ENCODE measurements at regions not wholly inside any gene's neighbourhood (a gene's known extent, or its start where the extent isn't known, plus 50 kb on each side); places are given as distances from the start of the nearest gene placed in this dataset.

DNA sequence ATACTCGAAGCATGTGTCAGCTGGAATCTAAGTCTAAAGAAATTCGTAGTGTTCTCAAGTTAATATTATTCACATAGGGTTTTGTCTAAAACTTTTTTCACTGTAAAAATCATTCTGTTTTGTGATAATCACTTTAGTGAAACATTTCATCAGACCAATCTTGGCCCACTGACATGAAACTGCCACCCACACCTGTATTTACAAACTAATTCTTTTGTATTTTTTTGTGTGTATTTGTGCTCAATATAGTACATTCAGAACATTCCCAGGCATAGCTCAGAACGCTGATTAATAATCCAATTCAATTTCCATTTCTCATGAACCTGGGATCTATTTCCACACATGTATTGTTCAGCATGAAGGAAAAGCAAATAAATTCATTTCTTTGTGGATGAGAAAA lies 191.7 kb downstream of the RASSF9 start:
- DNase-seq, result no peak

DNA sequence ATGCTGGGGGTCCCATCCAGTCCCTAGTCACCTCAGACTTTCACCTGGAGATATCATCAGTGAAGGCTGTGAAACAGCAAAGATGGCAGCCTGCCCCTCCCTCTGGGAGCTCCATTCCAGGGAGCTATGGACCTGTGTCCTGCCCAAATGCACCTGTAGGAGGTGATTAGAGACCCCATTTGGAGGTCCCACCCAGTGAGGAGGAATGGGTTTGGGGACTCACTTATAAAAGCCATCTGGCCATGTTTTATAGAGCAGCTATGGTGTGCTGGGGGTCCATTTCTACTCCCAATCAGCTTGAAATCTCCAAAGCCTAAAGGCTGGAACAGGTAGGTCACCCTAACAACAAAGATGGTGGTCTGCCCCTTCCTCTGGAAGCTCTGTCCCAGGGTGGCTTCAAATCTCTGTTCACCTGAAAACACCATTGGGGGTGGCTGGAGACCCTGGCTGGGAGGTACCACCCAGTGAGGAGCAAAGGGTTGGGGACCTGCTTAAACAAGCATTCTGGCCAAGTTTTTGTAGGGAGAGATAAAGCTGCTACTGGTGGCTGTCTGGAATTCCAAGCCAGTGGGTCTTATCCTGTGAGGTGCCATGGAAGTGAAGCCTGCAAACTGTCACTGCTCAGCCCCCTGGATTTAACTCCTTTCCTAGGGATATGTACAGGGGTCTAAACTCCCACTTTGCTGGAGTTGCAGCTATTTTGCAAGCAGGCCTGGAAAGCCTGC lies 182.3 kb downstream of the RASSF9 start:
- no peak for DNase-seq

DNA sequence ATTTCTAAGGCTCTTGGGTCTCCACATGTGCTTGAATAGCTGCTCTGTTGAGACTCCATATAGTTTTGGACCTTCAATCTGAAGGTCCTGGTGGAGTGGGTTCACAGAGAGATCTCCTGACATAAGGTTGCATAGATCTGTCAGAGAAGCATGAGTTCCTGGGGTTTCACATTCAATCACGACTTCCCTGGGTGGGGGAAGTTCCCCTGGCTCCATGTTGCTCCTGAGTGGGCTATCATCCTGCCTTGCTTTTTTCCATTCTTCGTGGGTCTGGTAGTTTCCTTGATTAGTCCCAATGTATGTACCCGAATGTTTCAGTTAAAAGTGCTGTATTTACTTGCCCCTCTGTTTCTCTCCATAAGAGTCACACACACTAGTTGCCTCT lies 181.8 kb downstream of the RASSF9 start:
- no peak for DNase-seq

DNA sequence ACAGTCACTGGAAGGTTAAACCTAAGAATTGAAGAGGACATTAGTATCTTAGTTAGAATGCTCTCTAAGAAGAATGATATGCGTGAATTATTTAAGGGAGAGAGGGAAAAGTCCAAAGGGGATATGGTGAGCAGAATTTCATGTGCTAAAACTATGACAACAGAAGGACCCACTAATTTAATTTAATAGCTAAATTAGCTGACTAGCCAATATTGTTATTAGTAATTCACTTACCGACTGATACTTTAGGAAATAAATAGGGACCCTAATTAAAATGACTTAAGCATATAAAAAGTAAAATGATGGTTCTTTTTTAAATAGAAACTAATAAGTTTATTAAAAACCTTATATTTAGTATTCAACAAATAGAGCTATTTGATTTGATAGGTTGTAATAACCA lies 179.6 kb downstream of the RASSF9 start:
- DNase-seq, result no peak

DNA sequence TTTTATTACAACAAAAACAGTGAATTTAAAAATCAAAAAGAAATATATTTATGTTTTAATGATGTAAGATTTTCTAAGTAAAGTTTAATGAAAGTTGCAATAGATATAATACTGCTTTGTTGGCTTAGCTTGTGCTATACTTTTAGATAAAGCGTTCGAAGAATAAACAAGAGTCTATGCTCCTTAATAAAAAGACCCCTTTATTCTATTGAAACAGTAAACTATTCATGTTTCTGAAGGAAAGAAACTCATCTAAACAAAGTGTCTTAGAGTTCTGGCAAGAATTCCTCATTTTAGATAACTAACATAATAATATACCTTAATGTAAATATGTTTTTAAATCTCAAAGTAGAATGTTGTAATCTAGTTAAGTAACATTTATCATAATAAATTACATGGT lies 179.0 kb downstream of the RASSF9 start:
- no peak for DNase-seq

DNA sequence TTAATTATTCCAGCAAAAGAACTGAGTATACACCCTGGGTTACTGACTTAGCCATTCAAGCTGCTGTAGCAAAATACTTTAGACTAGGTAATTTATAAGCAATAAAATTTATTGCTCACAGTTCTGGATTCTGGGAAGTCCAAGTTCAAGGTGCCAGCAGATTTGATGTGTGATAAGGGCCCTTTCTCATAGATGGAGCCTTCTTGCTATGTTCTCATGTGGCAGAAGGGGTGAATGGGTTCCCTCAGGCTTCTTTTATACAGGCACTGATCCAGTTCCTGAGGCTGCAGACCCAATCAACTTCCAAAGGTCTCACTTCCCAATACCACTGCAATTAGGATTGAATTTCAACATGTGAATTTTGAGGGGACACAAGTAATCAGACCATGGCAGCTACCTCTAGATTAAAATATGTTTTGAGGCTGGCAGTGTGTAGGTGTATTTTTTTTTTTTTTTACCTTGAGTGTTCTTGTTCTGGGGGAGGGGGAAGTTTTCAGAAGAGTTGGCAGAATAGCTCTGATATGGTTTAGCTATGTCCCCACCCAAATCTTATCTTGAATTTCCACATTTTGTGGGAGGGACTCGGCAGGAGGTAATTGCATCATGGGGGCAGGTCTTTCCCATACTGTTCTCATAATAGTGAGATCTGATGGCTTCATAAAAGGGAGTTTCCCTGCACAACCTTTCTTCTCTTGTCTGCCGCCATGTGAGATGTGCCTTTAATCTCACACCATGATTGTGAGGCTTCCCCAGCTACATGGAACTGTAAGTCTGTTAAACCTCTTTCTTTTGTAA lies 178.2 kb downstream of the RASSF9 start:
- DNase-seq, result no peak

DNA sequence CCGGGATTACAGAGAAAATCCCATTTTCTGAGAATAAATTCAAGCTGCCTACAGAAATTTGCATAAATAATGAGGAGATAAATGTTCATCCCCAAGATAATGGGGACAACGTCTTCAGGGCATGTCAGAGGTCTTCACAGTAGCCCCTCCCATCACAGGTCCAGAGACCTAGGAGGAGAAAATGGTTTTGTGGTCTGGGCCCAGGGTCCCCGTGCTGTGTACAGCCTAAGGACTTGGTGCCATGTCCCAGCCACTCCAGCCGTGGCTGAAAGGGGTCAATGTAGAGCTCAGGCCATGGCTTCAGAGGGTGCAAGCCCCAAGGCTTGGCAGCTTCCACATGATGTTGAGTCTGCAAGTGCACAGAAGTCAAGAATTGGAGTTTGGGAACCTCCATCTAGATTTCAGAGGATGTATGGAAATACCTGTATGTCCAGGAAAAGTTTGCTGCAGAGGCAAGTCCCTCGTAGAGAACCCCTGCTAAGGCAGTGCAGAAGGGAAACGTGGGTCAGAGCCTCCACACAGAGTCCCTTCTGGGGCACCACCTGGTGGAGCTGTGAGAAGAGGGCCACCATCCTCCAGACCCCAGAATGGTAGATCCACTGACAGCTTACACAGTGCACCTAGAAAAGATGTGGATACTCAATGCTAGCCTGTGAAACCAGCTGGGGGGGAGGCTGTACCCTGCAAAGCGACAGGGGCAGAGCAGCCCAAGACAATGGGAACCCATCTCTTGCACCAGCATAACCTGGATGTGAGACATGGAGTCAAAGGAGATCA lies 176.3 kb downstream of the RASSF9 start:
- no peak for DNase-seq

DNA sequence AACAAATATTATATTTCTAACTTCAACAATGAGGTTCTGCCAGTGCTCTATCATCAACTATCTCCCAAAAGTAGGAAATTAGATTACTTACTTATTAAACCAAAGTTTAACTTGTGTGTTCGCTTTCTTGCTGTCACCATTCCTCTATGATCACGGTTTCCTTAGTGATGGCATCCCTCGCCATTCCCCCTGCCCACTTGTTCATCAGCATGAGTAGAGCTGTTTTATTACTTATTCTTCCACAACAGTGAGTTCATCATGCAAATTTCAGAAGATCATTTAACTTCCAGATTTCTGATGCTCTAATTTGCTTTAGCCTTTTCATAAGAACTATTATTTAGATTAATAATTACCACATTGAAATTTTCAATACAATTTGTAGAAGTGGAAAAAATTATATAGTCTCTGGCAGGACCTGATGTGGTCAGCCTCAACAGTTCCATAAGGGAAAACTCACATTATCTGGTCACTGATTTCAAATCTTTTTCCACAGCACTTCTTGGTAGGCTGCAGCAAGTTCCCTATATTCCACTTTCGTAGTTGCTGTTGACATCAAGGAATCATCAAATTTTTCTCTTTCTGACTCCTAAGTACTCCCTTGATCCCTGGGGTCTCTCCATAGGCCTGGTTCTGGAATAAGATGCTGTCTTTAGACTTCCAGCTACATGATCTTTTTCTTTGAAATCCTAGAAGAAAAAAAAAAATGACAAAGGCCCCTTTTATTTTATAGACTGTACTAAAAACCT lies 174.6 kb downstream of the RASSF9 start:
- no peak for DNase-seq

DNA sequence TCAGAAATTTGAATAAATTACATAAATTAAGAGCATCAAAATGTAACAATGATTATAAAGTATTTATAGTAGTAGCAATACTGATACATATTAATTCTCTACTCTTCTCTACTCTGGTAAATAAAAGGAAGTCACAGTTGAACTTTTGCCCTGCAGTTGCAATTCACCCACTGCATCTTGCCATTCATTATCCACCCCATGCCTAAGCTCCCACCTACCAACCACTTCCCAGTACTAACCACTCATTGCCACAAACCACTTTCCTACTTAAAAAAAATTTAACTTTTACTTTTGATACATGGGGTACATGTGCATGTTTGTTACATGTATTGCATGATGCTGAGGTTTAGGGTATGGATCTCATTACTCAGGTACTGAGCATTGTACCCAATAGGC lies 174.0 kb downstream of the RASSF9 start:
- no peak for DNase-seq

DNA sequence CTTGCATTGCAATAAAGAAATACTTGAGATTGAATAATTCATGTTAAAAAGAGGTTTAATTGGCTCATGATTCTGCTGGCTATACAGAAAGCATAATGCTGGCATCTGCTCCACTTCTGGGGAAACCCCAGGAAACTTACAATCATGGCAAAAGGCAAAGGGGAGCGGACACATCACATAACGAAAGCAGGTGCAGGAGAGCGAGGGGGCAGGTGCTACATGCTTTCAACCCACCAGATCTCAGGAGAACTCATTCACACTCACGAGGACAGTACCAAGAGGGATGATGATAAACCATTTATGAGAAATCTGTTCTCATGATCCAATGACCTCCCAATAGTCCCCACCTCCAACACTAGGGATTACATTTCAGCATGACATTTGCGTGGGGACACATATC lies 172.6 kb downstream of the RASSF9 start:
- DNase-seq, result no peak

DNA sequence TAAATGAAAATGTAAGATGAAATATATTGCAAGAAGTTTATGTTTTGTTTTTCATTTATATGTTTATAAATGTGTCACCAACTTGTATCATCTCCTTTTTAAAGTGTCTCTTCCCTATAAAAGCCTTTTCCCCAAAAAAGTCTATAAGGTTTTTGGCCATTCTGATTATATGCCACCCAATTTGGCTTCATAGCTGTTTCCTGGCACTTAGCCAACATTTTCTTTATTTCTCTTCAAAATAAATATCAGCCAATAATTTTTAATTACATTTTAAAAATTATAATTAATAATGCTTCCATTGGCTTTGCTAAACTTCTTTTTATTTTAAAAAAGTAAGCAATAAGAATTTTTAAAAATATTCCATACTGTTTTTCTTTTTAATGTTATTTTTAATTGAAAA lies 171.8 kb downstream of the RASSF9 start:
- no peak for DNase-seq

DNA sequence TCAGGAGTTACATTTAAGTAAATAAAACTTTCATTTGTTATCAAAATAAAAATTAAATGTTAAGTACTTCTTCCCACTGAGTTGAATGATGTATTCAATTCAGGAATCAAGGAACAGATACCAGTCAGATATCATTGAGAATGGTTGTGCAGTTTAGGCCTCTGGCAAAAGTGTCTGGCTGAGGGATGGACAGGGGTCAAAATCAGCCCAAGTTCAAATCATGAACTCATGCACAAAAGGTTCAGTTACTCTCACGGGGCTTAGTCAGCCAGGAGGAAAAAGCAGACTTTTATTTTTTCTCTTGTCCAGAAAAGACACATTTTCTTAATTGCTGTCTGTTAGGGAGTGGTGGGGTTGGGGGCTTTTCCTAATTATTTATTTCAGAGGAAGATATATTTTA lies 166.3 kb downstream of the RASSF9 start:
- no peak for DNase-seq

DNA sequence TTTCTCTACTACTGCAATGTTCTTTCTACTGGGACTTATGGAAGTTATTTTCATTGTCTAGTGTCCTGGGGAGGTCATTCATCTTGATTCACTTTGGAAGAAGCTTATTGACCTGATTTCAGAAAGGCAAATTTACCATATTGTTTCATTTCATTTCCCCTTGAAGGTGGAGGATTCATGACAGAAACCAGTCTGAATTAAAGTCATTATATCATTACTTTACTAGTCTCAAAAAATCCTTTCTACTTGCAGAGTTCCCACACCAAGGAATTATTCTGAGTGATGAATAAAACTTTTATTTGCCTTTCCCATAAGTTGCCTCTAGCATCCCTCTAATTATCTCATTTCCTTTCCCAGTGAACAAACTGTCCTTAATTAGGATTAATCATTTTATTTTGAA lies 163.8 kb downstream of the RASSF9 start:
- DNase-seq, result no peak

DNA sequence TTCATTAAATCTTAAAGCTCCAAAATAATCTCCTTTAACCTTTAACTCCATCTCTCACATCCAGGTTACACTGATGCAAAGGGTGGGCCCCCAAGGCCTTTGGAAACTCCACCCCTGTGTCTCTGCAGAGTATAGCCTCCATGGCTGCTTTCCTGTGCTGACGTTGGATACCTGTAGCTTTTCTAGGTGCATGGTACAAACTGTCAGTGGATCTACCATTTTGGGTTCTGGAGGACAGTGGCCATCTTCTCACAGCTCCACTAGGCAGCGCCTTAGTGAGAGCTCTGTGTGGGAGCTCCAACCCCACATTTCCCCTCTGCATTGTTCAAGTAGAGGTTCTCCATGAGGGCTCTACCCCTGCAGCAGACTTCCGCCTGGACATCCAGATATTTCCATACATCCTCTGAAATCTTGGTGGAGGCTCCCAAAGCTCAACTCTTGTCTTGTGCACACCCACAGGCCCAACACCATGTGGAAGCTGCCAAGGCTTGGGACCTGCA lies 162.2 kb downstream of the RASSF9 start:
- no peak for DNase-seq

DNA sequence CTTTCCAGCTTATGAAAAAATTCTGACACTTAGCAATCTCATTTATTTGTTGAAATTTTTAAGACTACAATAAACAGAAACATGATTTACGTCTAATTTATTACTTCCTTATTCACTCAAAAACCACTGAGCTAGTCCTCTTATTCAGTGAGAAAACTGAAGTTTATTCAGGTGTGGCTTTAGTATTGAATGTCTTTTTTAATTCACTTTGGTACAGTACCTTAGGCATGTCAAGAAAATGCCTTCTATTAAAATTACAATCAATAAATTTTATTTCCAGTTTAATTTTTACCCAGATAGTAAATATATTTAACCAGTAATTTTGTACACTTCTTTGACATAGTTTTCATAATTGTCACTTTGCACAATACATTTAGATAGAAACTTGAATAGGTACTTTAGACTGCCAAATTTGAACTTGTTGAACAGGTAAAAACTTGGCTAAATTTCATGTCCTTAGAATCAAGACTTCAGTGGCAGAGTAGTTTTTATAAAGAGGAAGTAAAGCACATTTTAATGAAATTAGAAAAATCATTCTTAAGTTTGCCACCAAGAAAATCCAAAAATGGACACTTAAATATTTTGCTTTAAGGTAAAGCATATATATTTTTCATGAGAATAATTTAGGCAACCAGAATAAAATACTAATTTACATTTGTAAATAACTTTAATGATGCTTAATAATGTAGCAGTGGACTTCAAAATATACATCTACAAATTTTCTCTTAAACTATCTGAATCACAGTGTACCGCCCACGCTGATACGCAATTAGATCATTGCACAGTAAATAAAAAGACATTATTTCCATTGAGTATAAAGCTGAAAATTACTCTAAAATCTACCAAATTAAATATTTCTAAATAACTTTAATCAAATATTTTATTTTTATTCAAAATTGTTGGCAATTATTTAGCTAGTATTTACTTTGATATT lies 159.1 kb downstream of the RASSF9 start:
- no peak for DNase-seq

DNA sequence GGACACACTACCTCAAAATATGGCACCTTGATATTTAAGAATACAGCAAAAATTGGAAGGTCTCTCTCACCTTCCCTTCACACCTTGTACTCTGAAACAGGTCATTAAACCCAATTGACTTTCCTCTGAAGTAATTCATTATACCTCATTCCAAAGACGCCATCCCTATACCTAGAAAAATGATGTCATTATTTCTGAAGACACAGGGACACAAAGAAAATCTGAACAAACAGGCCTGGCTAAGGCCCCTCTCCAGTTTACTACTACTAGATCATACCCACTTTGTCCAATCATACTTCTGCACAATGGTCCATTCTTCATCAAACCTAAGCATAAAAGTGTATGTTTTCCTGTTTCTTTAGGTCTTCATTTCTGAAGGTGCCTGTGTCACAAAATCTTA lies 156.9 kb downstream of the RASSF9 start:
- DNase-seq, result no peak

DNA sequence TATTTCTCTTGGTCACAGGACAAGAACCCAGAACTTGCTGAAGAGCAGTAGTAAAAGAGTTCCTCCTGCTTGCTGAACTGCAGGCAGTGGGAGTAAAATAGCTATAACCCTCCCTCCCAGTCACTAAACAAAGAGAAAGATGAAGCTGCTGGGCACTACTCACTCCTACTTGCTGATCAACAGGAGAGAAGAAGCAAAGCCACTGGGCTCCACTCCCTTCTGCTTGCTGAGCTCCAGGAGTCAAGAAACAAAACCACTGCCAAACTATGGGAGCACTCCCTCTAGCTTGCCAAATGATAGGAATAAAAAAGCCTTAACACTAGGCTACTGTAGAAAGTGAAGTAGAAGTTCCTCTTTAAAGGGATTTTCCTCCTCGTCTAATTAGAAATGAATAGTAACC lies 155.3 kb downstream of the RASSF9 start:
- DNase-seq, result no peak

DNA sequence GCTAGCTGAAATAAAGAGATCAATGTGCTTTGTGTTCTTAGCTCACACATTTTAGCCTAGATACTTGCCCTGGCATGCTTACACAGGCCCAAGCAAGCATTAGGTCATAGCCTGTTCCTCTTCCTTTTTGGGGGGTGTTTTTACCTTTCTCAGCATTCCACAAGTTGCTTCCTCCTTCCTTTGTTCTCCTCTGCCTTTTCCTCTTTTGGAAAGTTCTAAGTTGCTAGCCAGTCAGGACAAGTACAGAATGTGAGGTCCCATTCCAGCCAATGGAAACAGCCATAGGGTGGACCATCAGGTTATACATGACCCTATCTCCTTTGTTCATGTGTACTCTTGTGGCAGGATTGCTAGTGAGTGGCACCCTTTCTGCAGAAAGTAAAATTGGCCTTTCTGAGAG lies 154.9 kb downstream of the RASSF9 start:
- no peak for DNase-seq

DNA sequence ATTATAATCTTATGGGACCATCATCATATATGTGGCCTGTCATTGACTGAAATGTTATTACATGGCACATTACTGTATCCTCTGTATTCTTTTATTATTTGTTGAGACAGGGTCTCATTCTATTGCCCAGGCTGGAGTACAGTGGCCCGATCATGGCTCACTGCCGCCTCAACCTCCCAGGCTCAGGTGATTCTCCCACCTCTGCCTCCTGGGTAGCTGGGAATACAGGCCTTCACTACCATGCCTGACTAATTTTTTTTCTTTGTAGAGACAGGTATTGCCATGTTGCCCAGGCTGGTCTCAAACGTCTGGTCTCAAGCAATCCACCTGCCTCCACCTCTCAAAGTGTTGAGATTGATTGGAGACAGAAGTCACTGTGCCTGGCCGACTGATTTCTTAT lies 153.2 kb downstream of the RASSF9 start:
- DNase-seq, result no peak

DNA sequence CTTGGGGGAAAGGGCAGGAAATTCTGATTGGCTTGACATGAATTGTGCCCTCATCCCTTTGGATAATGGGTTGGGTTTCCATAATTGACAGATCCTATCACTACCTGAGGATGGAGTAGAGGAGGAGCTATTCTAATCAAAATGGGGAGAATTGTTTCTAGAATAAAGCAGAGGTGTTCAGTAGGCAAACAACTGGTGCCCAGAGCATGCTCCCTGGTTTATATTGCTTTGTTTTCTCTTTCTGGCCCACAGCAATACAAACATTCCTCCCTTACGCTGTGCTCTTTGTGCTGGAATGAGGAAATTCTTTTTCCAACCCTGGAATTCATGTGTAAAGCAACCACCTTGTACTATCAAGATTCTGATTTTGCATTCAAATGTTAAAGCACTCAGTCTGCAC lies 147.4 kb downstream of the RASSF9 start:
- DNase-seq, result no peak

DNA sequence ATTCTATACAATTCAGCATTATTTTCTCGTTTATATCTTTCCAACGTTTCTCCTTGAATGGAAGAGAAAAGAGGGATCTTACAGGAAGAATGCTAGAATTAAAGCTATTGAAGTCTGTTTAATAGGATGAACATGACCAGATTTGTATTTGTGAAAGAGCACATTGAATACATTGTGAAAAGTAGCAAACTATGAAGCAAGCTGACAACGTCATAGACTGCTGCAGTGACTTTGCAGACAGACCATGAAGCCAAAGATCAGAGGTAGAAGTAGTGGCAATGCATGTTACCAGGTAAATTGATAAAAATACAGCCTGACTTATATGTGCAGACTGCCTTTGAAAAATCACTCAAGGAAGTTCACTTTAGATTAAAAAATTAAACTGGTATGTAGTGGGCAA lies 146.1 kb downstream of the RASSF9 start:
- no peak for DNase-seq
